ENCODE measurements at regions not wholly inside any gene's neighbourhood (a gene's known extent, or its start where the extent isn't known, plus 50 kb on each side); places are given as distances from the start of the nearest gene placed in this dataset.

- intact Hi-C loops (cut with DNase I), result no loop called here
Observed at GRCh38 chr3:110738531-110738930, 333.1 kb upstream of the NECTIN3 start.

DNA sequence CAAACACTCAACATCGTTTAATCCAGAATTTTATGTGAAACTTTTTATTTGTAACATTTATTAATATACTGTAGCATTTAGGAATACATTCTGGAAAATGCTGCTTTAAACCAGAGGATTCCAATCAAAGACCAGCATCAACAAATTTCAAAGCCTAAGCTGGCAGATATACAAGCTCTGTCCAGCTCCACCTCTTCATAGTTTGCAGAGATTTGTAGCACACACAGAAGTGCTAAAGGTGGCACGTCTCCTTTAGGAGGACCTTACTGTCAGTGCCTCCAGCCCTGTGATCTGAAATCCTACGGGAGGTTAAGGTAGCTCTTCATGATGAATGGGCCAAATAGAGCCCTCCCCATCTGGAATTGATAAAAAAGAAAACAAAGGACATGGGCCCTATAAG lies 329.7 kb upstream of the NECTIN3 start:
- intact Hi-C loops (cut with DNase I), result no loop called here
- Histone ChIP-seq H3K9me3 (ENCODE audit: control insufficient read depth, low read length) (no peaks in the 10 kb centered on the region), H3K4me1 (ENCODE audit: control insufficient read depth, insufficient read depth, low read length) (no peaks in the 10 kb centered on the region), H3K27ac (ENCODE audit: low read length) (no peak overlapping the region), H3K27me3 (ENCODE audit: control insufficient read depth, insufficient read depth) (no peaks in the 10 kb centered on the region), H3K4me3 (ENCODE audit: low read length) (no peak overlapping the region)
- WGBS, result 72% methylated on average over 3 of the region's 3 CpGs
- ATAC-seq (no peak), DNase-seq (no peak)

More at GRCh38 chr3:110738531-110738930, 333.1 kb upstream of the NECTIN3 start:
- DNase-seq (no peak), ATAC-seq (no peak)
- Histone ChIP-seq H3K27me3 (ENCODE audit: control insufficient read depth, insufficient read depth) (no peaks in the 10 kb centered on the region), H3K4me1 (ENCODE audit: control insufficient read depth, insufficient read depth, low read length) (no peaks in the 10 kb centered on the region), H3K9me3 (ENCODE audit: control insufficient read depth, low read length) (no peaks in the 10 kb centered on the region), H3K27ac (ENCODE audit: low read length) (no peak overlapping the region), H3K4me3 (ENCODE audit: low read length) (no peak overlapping the region)
- WGBS, result 85% methylated on average over 1 of the region's 1 CpG

DNA sequence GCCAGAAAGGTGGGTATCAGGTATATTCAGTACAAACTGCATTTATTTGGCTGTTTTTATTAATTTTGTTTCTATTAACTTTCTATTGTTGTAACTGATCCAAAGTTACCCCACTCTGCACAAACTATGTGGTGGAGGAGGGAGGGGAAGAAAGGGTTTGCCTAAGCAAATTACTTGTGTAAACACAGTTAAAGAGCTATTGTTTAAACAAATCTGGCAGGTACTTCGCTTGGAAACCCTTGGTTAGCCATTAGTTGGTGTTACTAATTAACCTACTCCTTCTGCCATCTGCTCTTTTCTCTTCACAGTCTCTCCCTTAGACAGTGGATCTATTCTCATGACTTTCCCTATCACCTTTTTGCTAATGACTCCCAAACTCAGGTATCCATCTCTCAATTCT lies 328.4 kb upstream of the NECTIN3 start:
- WGBS, result 54% methylated on average over 1 of the region's 1 CpG
- H3K27me3 ChIP-seq (ENCODE audit: control insufficient read depth, insufficient read depth), result no peaks in the 10 kb centered on the region
- H3K9me3 ChIP-seq (ENCODE audit: control insufficient read depth, low read length), result no peaks in the 10 kb centered on the region
- ATAC-seq (no peak), DNase-seq (no peak)
- H3K27ac ChIP-seq (ENCODE audit: low read length), result no peak overlapping the region
- H3K4me1 ChIP-seq (ENCODE audit: control insufficient read depth, insufficient read depth, low read length), result no peaks in the 10 kb centered on the region
- no peak overlapping the region for H3K4me3 ChIP-seq (ENCODE audit: low read length)
- intact Hi-C loops (cut with DNase I), result no loop called here

DNA sequence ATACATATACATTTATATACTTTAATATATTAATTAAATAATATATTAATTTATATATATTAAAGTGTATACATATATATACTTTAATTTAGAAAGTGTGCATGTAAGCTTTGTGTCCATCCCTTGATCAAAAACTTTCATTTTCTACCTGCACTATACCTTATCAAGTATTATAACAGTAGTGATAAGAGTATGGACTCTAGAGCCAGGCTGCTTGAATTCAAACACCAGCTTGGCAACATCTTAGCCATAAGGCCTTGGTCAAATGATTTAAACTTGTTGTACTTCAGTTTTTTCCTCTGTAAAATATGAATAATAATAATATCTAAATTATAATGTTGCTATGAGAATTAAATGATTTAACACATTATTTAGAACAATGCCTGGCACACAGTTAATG lies 327.6 kb upstream of the NECTIN3 start:
- Histone ChIP-seq H3K27ac (ENCODE audit: low read length) (no peak overlapping the region), H3K27me3 (ENCODE audit: control insufficient read depth, insufficient read depth) (no peaks in the 10 kb centered on the region), H3K9me3 (ENCODE audit: control insufficient read depth, low read length) (no peaks in the 10 kb centered on the region), H3K4me1 (ENCODE audit: control insufficient read depth, insufficient read depth, low read length) (no peaks in the 10 kb centered on the region), H3K4me3 (ENCODE audit: low read length) (no peak overlapping the region)
- DNase-seq (no peak), ATAC-seq (no peak)
- intact Hi-C loops (cut with DNase I), result no loop called here

- H3K4me3 ChIP-seq (ENCODE audit: low read length), result no peak overlapping the region
- no peaks in the 10 kb centered on the region for H3K9me3 ChIP-seq (ENCODE audit: control insufficient read depth, low read length)
- WGBS, result 67% methylated on average over 2 of the region's 2 CpGs
- intact Hi-C loops (cut with DNase I), result no loop called here
- H3K27ac ChIP-seq (ENCODE audit: low read length), result no peak overlapping the region
- ATAC-seq (no peak), DNase-seq (no peak)
- H3K4me1 ChIP-seq (ENCODE audit: control insufficient read depth, insufficient read depth, low read length), result no peaks in the 10 kb centered on the region
- H3K27me3 ChIP-seq (ENCODE audit: control insufficient read depth, insufficient read depth), result no peaks in the 10 kb centered on the region
Observed at GRCh38 chr3:110744723-110745122, 326.9 kb upstream of the NECTIN3 start.

GRCh38 chr3:110749006-110749405 lies 322.6 kb upstream of the NECTIN3 start:
- H3K4me3 ChIP-seq (ENCODE audit: low read length), result no peak overlapping the region
- intact Hi-C loops (cut with DNase I), result no loop called here
- H3K27me3 ChIP-seq (ENCODE audit: control insufficient read depth, insufficient read depth), result no peaks in the 10 kb centered on the region
- no peak overlapping the region for H3K27ac ChIP-seq (ENCODE audit: low read length)
- no peaks in the 10 kb centered on the region for H3K9me3 ChIP-seq (ENCODE audit: control insufficient read depth, low read length)
- H3K4me1 ChIP-seq (ENCODE audit: control insufficient read depth, insufficient read depth, low read length), result no peaks in the 10 kb centered on the region
- DNase-seq (no peak), ATAC-seq (no peak)
- WGBS, result 89% methylated on average over 6 of the region's 6 CpGs

- no peak for ATAC-seq
- intact Hi-C loops (cut with DNase I), result no loop called here
Observed at GRCh38 chr3:110750201-110750600, 321.4 kb upstream of the NECTIN3 start.

DNA sequence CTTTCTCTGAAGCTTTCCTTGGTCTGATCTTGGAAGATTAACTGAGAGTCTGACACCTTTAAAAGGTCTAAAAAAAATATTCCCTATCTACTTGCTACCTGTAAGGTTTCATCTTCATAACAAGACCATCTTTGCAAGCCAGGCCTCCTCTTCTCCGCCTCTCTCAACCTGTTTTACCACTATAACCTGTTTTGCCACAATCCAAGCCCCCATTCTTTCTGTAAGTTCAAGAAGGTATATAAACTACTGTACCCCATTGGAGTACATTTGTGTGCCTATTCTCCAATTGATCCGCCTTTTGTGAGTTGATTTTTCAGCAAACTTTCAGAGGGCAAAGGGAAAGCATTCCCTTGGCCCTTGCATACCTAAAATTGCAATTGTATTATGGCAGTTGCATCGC lies 319.3 kb upstream of the NECTIN3 start:
- 86% methylated on average over 3 of the region's 3 CpGs for WGBS
- H3K4me3 ChIP-seq (ENCODE audit: low read length), result no peak overlapping the region

More at GRCh38 chr3:110750201-110750600, 321.4 kb upstream of the NECTIN3 start:
- DNase-seq, result no peak
- no peak overlapping the region for H3K27ac ChIP-seq (ENCODE audit: low read length)
- H3K27me3 ChIP-seq (ENCODE audit: control insufficient read depth, insufficient read depth), result no peaks in the 10 kb centered on the region
- H3K9me3 ChIP-seq (ENCODE audit: control insufficient read depth, low read length), result no peaks in the 10 kb centered on the region
- H3K4me3 ChIP-seq (ENCODE audit: low read length), result no peak overlapping the region
- no peaks in the 10 kb centered on the region for H3K4me1 ChIP-seq (ENCODE audit: control insufficient read depth, insufficient read depth, low read length)

DNA sequence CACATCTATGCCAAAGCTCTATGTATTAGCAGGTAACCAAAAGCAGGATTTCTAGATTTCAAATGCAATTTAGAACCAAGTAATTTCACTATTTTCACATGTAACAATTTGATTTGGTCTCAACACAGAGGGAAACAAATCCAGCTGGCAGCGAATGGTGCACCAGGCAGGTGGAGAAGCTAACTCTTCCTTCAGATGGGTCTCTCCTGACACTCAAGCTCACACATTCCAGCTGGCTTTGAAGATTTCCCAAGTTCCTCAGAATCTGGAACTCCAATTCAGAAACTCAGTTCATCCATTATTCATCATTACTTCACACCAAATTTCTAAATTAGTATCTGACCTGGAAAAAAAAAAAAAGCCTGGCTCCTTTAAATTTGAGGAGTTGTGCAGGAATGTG lies 318.1 kb upstream of the NECTIN3 start:
- Histone ChIP-seq H3K27ac (ENCODE audit: low read length) (no peak overlapping the region), H3K4me1 (ENCODE audit: control insufficient read depth, insufficient read depth, low read length) (no peaks in the 10 kb centered on the region), H3K4me3 (ENCODE audit: low read length) (no peak overlapping the region), H3K9me3 (ENCODE audit: control insufficient read depth, low read length) (no peaks in the 10 kb centered on the region), H3K27me3 (ENCODE audit: control insufficient read depth, insufficient read depth) (no peaks in the 10 kb centered on the region)
- 84% methylated on average over 1 of the region's 1 CpG for WGBS
- DNase-seq, result no peak
- intact Hi-C loops (cut with DNase I), result no loop called here
- ATAC-seq, result no peak

More for the DNA sequence above, 319.3 kb upstream of the NECTIN3 start:
- DNase-seq, result no peak
- no peaks in the 10 kb centered on the region for H3K9me3 ChIP-seq (ENCODE audit: control insufficient read depth, low read length)
- H3K27me3 ChIP-seq (ENCODE audit: control insufficient read depth, insufficient read depth), result no peaks in the 10 kb centered on the region
- H3K4me1 ChIP-seq (ENCODE audit: control insufficient read depth, insufficient read depth, low read length), result no peaks in the 10 kb centered on the region
- intact Hi-C loops (cut with DNase I), result no loop called here
- no peak for ATAC-seq
- no peak overlapping the region for H3K27ac ChIP-seq (ENCODE audit: low read length)

DNA sequence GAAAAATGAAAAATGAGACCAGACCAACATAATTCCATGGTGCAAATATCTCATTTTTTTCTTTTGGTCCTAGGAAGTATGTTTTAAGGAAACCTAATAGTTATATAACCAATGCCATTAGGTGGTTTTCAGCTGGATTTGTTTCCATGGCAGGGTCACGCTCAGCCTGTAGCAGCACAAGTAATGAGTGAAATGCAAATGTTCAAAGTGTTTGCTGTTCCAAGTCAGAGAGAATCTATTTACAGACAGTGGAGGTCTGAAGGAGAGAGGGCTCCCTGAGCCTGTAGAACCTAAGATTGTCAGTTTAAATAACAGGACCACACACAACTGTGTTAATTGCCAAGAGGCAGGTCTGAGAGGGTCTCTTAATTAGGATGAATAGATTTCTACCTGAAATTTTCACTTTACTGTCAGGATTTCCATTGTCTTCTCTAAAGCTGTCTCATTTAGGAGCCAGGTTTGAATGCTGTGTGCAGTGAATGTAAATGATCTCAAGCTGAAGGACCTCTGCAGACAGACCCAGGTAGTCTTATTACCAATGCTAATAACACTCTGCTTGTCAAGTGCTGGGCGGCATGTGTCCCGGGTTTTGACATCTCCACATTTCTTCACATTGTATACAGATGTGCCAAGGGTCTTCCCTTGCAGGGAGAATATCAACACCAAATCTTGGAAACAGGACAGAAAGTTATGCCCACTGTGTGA lies 317.3 kb upstream of the NECTIN3 start:
- H3K9me3 ChIP-seq (ENCODE audit: control insufficient read depth, low read length), result no peaks in the 10 kb centered on the region
- intact Hi-C loops (cut with DNase I), result no loop called here
- DNase-seq (no peak), ATAC-seq (no peak)
- 50% methylated on average over 3 of the region's 3 CpGs for WGBS
- H3K27me3 ChIP-seq (ENCODE audit: control insufficient read depth, insufficient read depth), result no peaks in the 10 kb centered on the region
- H3K4me1 ChIP-seq (ENCODE audit: control insufficient read depth, insufficient read depth, low read length), result no peaks in the 10 kb centered on the region
- no peak overlapping the region for H3K4me3 ChIP-seq (ENCODE audit: low read length)
- H3K27ac ChIP-seq (ENCODE audit: low read length), result no peak overlapping the region

DNA sequence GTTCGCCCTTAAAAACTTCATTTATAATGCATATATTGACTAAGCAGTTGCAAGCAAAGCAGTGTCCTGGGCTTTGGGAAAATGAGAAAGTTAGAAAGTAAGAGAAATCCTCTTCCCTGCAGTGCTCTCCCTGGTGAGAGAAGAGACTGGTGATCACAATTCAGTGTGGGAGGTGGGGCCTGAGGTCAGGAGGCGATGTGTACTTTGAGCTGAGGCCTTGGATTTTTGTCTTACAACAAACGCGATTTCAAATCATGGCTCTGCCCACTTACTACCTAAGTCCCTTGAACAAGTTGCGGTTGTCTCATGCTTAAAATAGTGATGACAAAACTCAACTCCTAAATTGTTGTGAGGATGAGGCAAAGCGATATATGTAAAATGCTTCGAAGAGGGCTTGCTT lies 316.3 kb upstream of the NECTIN3 start:
- Histone ChIP-seq H3K9me3 (ENCODE audit: control insufficient read depth, low read length) (no peaks in the 10 kb centered on the region), H3K27ac (ENCODE audit: low read length) (no peak overlapping the region), H3K4me1 (ENCODE audit: control insufficient read depth, insufficient read depth, low read length) (no peaks in the 10 kb centered on the region), H3K27me3 (ENCODE audit: control insufficient read depth, insufficient read depth) (no peaks in the 10 kb centered on the region), H3K4me3 (ENCODE audit: low read length) (no peak overlapping the region)
- ATAC-seq, result no peak
- intact Hi-C loops (cut with DNase I), result no loop called here
- 78% methylated on average over 7 of the region's 7 CpGs for WGBS
- no peak for DNase-seq

DNA sequence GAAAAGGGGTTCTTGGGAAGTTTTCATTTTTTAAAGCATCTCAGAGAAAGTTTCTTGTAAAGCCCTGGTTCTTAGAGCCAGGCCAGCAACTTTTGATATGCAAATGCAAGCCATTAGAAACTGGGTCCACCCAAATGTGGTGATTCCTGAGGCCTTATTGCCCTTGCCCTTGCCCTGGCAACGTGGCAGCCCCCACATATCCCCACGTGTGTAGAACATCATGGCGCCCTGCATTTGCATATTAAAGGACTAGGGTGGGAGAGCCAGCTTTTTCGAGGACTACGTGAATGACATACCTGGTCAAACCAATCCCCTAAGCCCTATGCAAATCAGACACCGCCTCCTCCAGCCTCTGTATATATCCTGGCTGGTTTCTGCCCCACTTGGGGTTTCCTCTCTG lies 314.9 kb upstream of the NECTIN3 start:
- Histone ChIP-seq H3K27me3 (ENCODE audit: control insufficient read depth, insufficient read depth) (no peaks in the 10 kb centered on the region), H3K9me3 (ENCODE audit: control insufficient read depth, low read length) (no peaks in the 10 kb centered on the region), H3K27ac (ENCODE audit: low read length) (no peak overlapping the region), H3K4me1 (ENCODE audit: control insufficient read depth, insufficient read depth, low read length) (no peaks in the 10 kb centered on the region), H3K4me3 (ENCODE audit: low read length) (no peak overlapping the region)
- DNase-seq (peak in 1 of 3 donors; percentile 9), ATAC-seq (no peak)
- intact Hi-C loops (cut with DNase I), result no loop called here
- 74% methylated on average over 6 of the region's 6 CpGs for WGBS

Data from right cardiac atrium (tissue), 5 donors.